Fibroblast of upper back skin (primary cell): ENCODE measurements at regions not wholly inside any gene's neighbourhood (a gene's known extent, or its start where the extent isn't known, plus 50 kb on each side); places are given as distances from the start of the nearest gene placed in this dataset.

Experiments
- DNase-seq: peaks from one replicate; pipeline ENCODE4 v3.0.0-alpha.2; 2013

GRCh38 chr12:116382686-116383530, 105.4 kb upstream of the MED13L start:
- DNase-seq, result peak; percentile 99

- DNase-seq, result no peak
These were observed 106.7 kb upstream of the MED13L start for GRCh38 chr12:116384175-116384574.

- peak; percentile 66 for DNase-seq
These were observed 107.4 kb upstream of the MED13L start for GRCh38 chr12:116384691-116385485.

DNA sequence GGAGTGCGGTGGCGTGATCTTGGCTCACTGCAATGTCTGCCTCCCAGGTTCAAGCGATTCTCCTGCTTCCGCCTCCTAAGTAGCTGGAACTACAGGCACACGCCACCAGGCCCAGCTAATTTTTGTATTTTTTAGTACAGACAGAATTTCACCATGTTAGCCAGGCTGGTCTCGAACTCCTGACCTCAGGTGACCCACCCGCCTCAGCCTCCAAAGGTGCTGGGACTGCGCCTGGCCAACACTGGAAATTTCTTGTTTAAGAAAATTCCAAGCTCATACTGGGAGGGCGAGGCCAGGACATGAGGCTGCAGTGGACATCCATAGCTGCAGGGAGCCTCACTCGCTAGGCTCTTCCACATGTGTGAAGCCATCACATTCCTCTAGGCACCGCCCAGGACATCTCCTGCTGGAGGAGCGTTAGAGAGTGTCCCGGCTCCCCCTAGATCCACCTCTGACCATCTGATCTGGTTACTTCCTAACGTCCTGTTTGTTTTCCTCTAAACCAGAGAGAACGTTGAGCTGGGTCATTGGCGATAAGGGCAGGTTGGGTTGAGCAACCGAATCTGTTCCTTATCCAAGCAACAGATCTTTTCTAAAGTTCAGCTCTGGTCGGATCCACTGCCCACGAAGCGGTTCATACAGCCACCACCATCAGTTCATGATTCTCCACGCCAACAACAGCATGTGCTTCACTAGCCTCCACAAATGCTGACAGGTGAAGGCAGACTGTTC, 108.2 kb upstream of the MED13L start:
- no peak for DNase-seq

DNA sequence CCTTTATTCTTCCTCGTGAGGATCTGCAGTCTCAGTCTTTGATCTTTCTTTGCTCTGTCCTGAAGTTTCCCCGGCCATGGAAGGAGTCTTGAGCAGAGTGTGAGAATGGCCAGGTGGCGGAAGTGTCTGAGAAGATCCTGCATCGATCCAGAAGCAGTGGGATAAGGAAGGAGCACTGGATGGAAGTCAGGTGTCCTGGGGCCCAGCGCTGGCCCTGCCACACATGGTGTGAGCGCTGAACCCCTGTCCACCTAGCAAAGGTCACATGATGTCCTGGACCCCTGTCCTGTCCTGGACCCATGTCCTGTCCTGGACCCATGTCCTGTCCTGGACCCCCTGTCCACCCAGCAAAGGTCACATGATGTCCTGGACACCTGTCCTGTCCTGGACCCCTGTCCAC, 111.8 kb upstream of the MED13L start:
- DNase-seq, result no peak

GRCh38 chr12:116389990-116390389, 112.5 kb upstream of the MED13L start:
- DNase-seq, result peak; percentile 97

- DNase-seq, result no peak
These were observed 113.2 kb upstream of the MED13L start for GRCh38 chr12:116390401-116391335.

DNA sequence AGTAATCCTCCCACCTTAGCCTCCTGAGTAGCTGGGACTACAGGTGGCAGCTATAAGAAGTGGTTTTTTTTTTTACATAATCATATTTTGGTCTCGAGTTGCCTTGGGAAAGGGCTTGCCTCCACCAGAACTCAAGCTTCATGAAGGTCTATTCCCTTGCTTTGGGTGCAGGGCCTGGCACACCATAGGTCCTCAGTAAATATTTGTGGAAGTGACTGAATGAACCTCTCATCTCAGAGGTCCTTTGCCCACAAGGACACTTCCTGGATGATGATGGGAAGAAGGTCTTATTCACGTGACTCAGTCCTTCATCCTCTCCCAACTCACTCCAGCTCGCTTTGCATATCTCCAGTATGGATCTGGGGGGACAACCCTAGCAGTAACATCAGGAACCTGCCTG, 114.0 kb upstream of the MED13L start:
- no peak for DNase-seq

DNA sequence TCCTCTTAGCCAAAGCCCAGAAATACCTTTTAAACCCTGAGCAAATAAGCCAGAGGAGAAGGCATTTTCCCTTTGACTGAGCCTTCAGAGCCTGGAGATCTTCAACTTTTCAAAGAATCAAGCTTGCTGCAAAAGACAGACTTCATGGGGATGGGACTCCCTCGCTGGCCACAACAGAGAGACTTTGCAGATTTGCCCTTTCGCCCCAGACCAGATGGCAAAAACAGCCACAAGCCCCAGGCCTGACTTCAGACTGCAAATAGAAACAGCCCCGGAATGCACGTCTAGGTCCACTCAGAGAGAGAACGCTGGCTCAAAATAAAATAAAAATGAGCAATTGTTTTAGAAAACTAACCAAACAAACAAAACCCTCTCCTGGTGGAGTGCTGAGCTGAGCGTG, 114.6 kb upstream of the MED13L start:
- DNase-seq, result no peak

DNA sequence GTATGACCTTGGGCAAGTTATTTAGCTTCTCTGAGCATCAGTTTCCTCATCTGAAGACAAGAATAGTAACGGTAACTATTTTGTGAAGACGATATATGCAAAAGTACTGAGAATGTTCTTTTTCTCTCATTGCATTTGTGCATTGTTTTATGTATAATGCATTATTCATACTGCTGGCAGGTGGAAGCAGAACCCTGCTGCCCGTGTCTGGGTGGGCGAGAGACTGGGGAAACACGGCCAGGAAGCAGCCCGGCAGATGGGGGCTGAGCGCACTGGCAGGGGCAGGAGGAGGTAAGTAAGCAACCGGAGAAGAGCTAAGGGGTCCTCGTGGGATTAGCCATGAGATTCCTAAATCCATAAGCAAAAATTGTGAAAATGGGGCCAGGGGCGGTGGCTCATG, 115.8 kb upstream of the MED13L start:
- no peak for DNase-seq

GRCh38 chr12:116393859-116394650, 116.6 kb upstream of the MED13L start:
- DNase-seq, result no peak

DNA sequence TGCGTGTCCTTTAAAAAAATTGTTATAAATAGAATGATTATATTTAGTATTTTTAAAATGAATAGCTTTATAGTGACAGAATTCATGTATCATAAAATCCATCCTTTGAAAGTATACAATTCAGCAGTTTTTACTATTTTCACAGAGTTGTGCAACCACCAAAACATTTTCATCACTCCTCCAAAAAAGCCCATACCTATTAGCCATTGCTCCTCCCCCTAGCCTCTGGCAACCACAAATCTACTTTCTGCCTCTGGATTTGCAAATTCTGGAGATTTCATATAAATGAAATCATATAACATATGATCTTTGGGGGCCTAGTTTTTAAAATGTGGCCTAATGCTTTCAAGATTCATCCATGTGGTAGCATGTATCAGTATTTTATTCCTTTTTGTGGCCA, 117.9 kb upstream of the MED13L start:
- DNase-seq, result peak; percentile 91

GRCh38 chr12:116397148-116397547, 119.7 kb upstream of the MED13L start:
- DNase-seq, result peak; percentile 65

GRCh38 chr12:116398193-116398592, 120.7 kb upstream of the MED13L start:
- no peak for DNase-seq

DNA sequence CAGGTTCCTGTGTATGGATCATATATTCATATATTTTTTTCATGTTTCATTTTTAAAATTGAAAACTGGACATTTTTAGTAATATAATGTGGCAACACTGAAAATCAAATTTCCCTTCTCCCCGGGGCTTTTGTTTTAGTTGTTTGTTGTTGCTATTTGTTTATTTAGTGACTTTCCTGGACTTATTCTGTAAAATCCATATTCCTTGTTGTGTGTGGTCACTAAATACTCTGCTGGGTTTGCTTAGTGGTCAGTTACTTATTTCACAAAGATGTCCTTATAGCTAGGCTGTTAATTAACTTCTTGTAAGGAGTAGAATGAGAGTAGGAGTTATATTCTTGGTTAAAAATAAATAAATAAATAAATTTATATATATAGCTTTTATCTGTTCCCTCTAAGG, 121.6 kb upstream of the MED13L start:
- no peak for DNase-seq

DNA sequence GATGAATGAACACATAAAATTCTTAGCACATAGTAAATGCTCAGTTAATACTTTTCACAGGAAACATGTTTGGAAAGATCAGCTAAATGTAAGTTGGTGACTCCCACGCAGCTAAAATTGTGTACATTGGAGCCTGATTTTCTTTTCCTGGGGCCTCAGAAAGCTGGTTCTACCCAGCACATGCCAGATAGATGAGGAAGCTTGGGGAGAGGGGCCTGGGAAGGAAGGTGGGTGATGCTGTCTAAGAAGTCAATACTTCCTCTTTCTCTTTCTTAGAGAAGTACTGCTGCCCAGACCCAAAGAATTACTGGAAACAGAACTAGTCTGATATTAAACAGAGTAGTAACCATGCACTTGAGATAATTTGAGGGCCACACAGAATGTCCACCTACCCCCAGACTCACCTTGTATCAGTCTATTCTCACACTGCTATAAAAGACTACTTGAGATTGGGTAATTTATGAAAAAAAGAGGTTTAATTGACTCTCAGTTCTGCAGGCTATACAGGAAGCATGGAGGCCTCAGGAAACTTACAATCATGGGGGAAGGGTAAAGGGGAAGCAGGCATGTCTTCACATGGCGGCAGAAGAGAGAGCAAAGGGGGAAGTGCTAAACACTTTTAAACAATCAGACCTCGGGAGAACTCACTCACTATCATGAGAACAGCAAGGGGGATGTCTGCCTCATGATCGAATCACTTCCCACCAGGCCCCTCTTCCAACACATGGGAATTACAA, 123.3 kb upstream of the MED13L start:
- DNase-seq, result no peak

- DNase-seq, result no peak
These were observed 124.1 kb upstream of the MED13L start for GRCh38 chr12:116401565-116401964.

DNA sequence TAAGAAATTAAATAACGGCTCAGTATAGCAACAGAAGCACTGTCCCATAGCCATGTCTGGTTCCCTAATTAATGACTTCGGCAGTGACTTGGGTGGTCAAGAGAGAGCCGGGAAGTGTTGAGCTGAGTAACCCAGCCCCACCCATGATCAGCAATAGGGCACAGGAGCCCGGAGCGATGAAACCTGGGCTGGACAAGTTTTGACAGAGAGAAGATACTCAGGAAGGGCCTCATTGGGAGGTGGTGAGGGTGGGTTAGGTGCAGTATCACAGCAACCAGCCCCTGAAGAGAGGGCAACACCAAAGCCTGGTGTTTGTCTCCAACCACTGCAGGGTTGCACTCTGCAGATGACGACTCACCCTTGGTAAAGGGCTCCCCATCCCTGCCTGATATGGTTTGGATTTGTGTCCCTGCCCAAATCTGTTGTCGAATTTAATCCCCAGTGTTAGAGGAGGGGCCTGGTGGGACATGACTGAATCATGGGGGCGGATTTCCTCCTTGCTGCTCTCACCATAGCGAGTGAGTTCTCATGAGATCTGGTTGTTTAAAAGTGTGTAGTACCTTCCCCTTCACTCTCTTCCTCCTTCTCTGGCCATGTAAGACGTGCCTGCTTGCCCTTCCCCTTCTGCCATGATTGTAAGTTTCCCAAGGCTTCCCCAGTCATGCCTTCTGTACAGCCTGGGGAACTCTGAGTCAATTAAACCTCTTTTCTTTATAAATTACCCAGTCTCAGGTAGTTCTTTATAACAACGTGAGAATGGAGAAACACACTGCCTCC, 124.9 kb upstream of the MED13L start:
- DNase-seq, result no peak

DNA sequence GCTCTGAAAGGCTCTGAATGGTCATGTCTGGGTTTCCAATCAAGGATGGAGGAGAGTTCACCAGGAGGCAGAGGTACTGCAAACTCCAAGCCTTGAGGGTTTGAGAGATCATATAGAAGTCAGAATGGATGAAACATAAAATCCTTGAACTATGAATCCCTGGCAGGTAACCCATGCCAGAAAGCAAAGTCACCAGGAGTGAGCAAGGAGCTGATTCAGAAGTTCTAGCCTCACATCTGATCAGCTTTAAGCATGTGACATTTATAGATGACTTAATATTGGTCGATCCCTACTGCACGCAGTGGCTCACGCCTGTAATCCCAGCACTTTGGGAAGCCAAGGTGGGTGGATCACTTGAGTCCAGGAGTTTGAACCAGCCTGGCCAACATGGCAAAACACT, 126.1 kb upstream of the MED13L start:
- no peak for DNase-seq

- DNase-seq, result no peak
These were observed 126.8 kb upstream of the MED13L start for GRCh38 chr12:116404247-116404646.
